TTC549 (cell line): ENCODE measurements at regions not wholly inside any gene's neighbourhood (a gene's known extent, or its start where the extent isn't known, plus 50 kb on each side); places are given as distances from the start of the nearest gene placed in this dataset.

ENCODE experiments used
- FAIRE-seq: peaks from 2 replicates; lab custom pipeline; 2012; peaks lifted over from hg19 to GRCh38; lab: Jason Lieb, UNC

DNA sequence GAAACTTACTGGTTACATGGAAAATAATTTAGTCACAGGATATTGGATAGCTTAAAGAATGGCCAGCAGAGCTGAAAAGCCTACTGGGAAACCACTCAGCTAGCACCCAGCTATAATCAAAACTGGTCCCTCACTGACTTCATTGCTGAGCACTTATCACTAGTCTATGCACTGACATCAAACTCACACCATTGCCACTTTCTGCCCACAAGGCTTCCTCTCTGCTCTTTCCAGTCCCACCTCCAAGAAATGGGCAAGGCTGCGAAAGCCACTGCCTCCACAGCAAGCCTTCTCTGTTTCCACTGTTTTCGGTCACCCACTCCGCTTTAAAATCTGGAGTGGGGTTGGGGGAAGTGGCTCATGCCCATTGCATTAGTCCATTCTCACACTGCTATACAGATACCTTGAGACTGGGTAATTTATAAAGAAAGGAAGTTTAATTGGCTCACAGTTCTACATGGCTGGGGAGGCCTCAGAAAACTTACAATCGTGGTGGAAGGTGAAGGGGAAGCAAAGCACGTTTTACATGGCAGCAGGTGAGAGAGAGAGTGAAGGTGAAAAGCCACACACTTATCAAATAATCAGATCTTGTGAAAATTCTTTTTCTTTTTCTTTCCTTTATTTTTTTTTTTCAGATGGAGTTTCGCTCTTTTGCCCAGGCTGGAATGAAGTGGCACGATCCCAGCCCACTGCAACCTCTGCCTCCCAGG is 77.0 kb upstream of the CERS6 start:
- FAIRE-seq: no peak

GRCh38 chr2:168380500-168380899 is 75.6 kb upstream of the CERS6 start:
- no peak for FAIRE-seq

GRCh38 chr2:168392024-168392423 is 64.0 kb upstream of the CERS6 start:
- no peak for FAIRE-seq

DNA sequence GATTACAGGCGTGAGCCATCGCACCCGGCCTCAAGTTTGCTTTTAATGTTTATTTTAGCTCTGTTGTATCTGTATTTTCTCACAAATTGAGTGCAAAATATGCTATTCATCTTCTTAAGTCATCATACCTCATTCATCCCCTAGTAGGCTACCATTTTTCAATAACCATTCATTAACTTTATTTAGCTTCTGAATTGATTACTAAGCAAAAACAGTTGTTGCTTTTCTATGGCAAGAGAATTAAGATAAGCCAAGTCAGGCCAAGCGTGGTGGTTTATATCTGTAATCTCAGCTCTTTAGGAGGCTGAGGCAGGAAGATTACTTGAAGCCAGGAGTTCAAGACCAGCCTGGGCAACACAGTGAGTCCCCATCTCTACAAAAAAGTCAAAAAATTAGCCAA is 63.3 kb upstream of the CERS6 start:
- FAIRE-seq: no peak

DNA sequence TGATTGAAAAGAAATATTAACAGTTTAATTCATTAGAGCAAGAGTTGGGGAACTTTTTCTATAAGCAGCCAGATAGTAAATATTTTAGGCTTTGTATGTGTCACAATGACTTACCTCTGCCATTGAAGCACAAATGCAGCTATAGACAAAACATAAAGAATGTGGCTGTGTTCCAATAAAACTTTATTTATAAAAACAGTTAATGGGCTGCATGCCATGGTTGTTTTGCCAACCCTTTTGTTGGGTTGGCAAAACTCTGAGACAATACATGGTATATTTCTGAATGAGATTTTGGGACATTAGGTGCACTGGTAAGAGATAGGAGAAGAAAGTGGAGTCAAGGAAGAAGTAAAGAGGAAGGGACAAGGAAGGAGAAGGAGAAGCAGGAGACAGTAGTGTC is 61.8 kb upstream of the CERS6 start:
- FAIRE-seq: no peak

GRCh38 chr2:168396131-168396530 is 59.9 kb upstream of the CERS6 start:
- FAIRE-seq: no peak

DNA sequence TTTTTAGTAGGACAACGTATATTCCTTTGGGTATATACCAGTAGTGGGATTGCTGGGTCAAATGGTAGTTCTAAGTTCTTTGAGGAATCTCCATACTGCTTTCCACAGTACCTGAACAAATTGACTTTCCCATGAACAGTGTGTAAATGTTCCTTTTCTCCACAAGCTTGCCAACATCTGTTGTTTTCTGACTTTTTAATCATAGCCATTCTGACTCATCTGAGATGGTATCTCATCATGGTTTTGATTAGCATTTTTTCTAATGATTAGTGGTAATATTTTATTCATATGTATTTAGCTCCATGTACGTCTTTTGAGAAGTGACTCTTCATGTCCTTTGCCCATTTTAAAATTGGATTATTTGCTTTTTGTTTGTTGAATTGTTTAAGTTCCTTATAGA is 58.4 kb upstream of the CERS6 start:
- no peak for FAIRE-seq

- no peak for FAIRE-seq
Measured at GRCh38 chr2:168401048-168401556, 55.0 kb upstream of the CERS6 start.

- no peak for FAIRE-seq
Measured at GRCh38 chr2:168401771-168402170, 54.3 kb upstream of the CERS6 start.

- FAIRE-seq: no peak
Measured at GRCh38 chr2:168402531-168402930, 53.5 kb upstream of the CERS6 start.

- FAIRE-seq: no peak
Measured at GRCh38 chr2:168403736-168404135, 52.3 kb upstream of the CERS6 start.

- FAIRE-seq: no peak
Measured at GRCh38 chr2:168404764-168405163, 51.3 kb upstream of the CERS6 start.
